PC-3 (cell line): ENCODE measurements at regions not wholly inside any gene's neighbourhood (a gene's known extent, or its start where the extent isn't known, plus 50 kb on each side); places are given as distances from the start of the nearest gene placed in this dataset.

Experiments
- ATAC-seq: fragments of 200-7000 bp; cut with Tn5 transposase; 2 replicates; pipeline ENCODE4 v1.9.1; 2020; ENCODE audit warnings: mild to moderate bottlenecking, moderate library complexity
- BruUV-seq: library from RNA; stranded (reverse); fragments of 400-500 nt; replicated peaks from 2 replicates; lab custom pipeline; 2021; lab: Mats Ljungman, UMichigan
- CTCF ChIA-PET: fragments of 300-600 bp; sonication (Branson Sonifier 250); formaldehyde crosslinking; loops from one replicate; lab custom pipeline; 2022; ENCODE audit warnings: antibody characterized with exemption; lab: Charles Lee
- POLR2A ChIA-PET: fragments of 300-600 bp; sonication (Branson Sonifier 250); formaldehyde crosslinking; loops from one replicate; lab custom pipeline; 2022; ENCODE audit warnings: antibody characterized with exemption; ENCODE audit not compliant: unreplicated experiment; lab: Charles Lee
- DNase-seq: peaks from one replicate; pipeline ENCODE4 v3.0.0-alpha.2; 2015
- H2AFZ ChIP-seq: fragments of 300-600 bp; sonication (generic); 2 replicates; pipeline ENCODE4 v1.6.0; 2016; ENCODE audit warnings: antibody characterized with exemption, low read length
- H3F3A ChIP-seq: fragments of 300-600 bp; sonication (generic); one replicate; pipeline ENCODE4 v1.6.0; 2017; ENCODE audit warnings: antibody characterized with exemption, low read length, control low read depth, mild to moderate bottlenecking; ENCODE audit not compliant: unreplicated experiment
- H3K27ac ChIP-seq: fragments of 300-600 bp; sonication (generic); 2 replicates; pipeline ENCODE4 v1.5.1; 2016; ENCODE audit warnings: mild to moderate bottlenecking, low read length
- H3K27me3 ChIP-seq: fragments of 300-600 bp; sonication (generic); 2 replicates; pipeline ENCODE4 v1.6.1; 2016; ENCODE audit warnings: low read length, mixed read lengths
- H3K36me3 ChIP-seq: fragments of 300-600 bp; sonication (generic); 2 replicates; pipeline ENCODE4 v1.6.1; 2016; ENCODE audit warnings: low read depth, mixed run types, low read length, mixed read lengths
- H3K4me1 ChIP-seq: fragments of 300-600 bp; sonication (generic); 2 replicates; pipeline ENCODE4 v1.5.1; 2016; ENCODE audit warnings: low read length; ENCODE audit not compliant: insufficient read depth
- H3K4me2 ChIP-seq: fragments of 300-600 bp; sonication (generic); 2 replicates; pipeline ENCODE4 v1.6.0; 2016; ENCODE audit warnings: low read length
- H3K4me3 ChIP-seq: fragments of 300-600 bp; sonication (generic); 2 replicates; pipeline ENCODE4 v1.5.1; 2016; ENCODE audit warnings: mild to moderate bottlenecking, low read length, mixed read lengths
- H3K79me2 ChIP-seq: fragments of 300-600 bp; sonication (generic); 2 replicates; pipeline ENCODE4 v1.6.1; 2017; ENCODE audit warnings: low read length, mixed read lengths
- H3K9ac ChIP-seq: fragments of 300-600 bp; sonication (generic); 2 replicates; pipeline ENCODE4 v1.6.0; 2016; ENCODE audit warnings: mild to moderate bottlenecking, low read length
- H3K9me2 ChIP-seq: fragments of 300-600 bp; sonication (generic); replicated peaks from 2 replicates; pipeline ENCODE4 v1.6.1; 2016; ENCODE audit warnings: mixed run types, low read length, mixed read lengths
- H3K9me3 ChIP-seq: fragments of 300-600 bp; sonication (generic); 2 replicates; pipeline ENCODE4 v1.6.1; 2016; ENCODE audit warnings: low read length, mixed read lengths
- H4K20me1 ChIP-seq: fragments of 300-600 bp; sonication (generic); 2 replicates; pipeline ENCODE4 v1.6.1; 2016; ENCODE audit warnings: low read length, mixed read lengths
- EZH2 ChIP-seq: fragments of 300-600 bp; sonication (generic); IDR thresholded peaks from one replicate; pipeline ENCODE4 v1.6.1; 2017; ENCODE audit warnings: antibody characterized with exemption, mild to moderate bottlenecking, low read length; ENCODE audit not compliant: unreplicated experiment
- EZH2phosphoT487 ChIP-seq: fragments of 300-600 bp; sonication (generic); IDR thresholded peaks from 2 replicates; pipeline ENCODE4 v1.6.1; 2018; ENCODE audit warnings: mild to moderate bottlenecking, antibody characterized with exemption, low read length, borderline replicate concordance
- intact Hi-C: fragments of 100-400 bp; cut with micrococcal nuclease; formaldehyde crosslinking; loops from 2 replicates; pipeline ENCODE4 v1.9.0; 2023
- TF ChIP-seq, protein P1 (sequence below): fragments of 300-600 bp; sonication (generic); conservative IDR thresholded peaks from 2 replicates; pipeline ENCODE4 v1.5.1; 2017; ENCODE audit warnings: antibody characterized with exemption, low read depth, mild to moderate bottlenecking, low read length

DNA sequence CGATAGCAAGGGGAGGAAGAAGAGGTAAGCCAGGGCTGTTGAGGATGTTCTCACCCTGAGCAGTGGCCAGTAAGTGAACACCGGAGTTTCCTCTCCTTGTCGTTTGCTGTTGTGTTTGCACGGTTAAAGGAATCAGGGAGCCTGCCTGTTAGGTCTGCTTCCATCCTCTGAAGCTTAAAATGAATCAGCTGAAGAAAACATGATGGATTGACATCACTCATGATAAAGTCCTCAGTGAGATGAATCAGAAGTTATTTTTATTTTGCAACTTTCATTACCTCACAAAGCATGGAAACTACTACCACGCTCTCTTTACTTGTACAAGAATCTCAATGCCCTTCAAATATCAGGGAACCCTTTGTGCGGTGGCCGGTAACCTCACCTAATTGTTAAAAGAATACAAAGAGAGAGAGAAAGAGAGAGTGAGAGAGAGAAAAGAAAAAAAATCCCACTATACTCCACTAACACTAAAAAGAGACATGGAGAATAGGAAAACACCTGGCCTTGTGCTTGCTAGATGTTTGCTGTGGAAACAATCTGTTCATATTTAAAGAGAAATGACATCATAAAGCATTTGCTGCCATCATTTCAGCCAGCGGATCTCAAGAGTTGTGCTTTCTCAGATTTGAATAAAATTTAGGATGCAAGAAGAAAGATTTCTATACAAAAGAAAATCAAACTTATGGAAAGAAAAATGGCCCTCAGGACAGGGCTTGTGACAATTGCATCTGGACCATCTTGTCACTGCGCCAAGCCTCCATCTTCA, 441.6 kb upstream of the SALL1 start:
- DNase-seq = no peak
- Histone ChIP-seq H3K4me3 (no peak overlapping the region), H3K27ac (no peak overlapping the region), H3K9me3 (no peaks in the 10 kb centered on the region), H3K79me2 (no peaks in the 10 kb centered on the region), H3K9ac (no peak overlapping the region), H3K9me2 (no peaks in the 10 kb centered on the region), H3K4me1 (no peaks in the 10 kb centered on the region), H4K20me1 (no peaks in the 10 kb centered on the region), H3F3A (no peaks in the 10 kb centered on the region), H2AFZ (no peak overlapping the region), H3K36me3 (no peaks in the 10 kb centered on the region), H3K4me2 (no peak overlapping the region), H3K27me3 (no peaks in the 10 kb centered on the region)
- TF ChIP-seq, protein P1, sequence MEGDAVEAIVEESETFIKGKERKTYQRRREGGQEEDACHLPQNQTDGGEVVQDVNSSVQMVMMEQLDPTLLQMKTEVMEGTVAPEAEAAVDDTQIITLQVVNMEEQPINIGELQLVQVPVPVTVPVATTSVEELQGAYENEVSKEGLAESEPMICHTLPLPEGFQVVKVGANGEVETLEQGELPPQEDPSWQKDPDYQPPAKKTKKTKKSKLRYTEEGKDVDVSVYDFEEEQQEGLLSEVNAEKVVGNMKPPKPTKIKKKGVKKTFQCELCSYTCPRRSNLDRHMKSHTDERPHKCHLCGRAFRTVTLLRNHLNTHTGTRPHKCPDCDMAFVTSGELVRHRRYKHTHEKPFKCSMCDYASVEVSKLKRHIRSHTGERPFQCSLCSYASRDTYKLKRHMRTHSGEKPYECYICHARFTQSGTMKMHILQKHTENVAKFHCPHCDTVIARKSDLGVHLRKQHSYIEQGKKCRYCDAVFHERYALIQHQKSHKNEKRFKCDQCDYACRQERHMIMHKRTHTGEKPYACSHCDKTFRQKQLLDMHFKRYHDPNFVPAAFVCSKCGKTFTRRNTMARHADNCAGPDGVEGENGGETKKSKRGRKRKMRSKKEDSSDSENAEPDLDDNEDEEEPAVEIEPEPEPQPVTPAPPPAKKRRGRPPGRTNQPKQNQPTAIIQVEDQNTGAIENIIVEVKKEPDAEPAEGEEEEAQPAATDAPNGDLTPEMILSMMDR = no peak
- TF ChIP-seq EZH2 = no peak
- no peak for TF ChIP-seq EZH2phosphoT487
- BruUV-seq = no TSS peak
- no peak for ATAC-seq
- ChIA-PET CTCF (no interaction called here), POLR2A (no interaction called here)
- intact Hi-C loops = no loop called here

DNA sequence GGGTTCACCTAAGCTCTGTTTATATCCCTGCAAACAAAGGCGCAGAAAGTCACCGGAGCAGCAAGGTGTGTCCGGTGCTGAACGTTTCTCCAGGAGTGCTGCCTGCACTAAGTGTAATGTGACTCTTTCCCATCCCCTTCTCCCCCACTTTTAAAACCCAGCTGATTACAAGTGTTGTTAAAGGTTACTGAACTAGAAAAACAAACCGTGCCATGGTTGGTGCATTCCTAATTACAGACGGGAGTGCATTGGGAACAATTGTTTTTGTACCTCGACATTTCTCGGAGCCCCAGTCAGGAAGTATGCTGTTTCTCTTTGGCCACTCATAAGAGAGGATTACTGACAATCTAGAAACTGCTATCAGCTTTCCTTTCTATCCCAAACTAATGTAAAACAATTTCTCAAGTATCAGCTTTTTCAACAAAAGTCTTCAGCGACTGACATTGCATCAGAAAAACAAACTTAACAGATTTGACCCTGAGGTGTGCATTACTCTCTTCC, 441.0 kb upstream of the SALL1 start:
- BruUV-seq = no TSS peak
- ATAC-seq = no peak

More for the DNA sequence above, 441.0 kb upstream of the SALL1 start:
- no peak overlapping the region for H3K9ac ChIP-seq
- H3K27me3 ChIP-seq = no peaks in the 10 kb centered on the region
- intact Hi-C loops = no loop called here
- ChIA-PET CTCF (no interaction called here), POLR2A (no interaction called here)
- H4K20me1 ChIP-seq = no peaks in the 10 kb centered on the region
- H3K9me2 ChIP-seq = no peaks in the 10 kb centered on the region
- H3F3A ChIP-seq = no peaks in the 10 kb centered on the region
- H3K79me2 ChIP-seq = no peaks in the 10 kb centered on the region
- no peak for TF ChIP-seq EZH2
- TF ChIP-seq, protein P1 = no peak
- TF ChIP-seq EZH2phosphoT487 = no peak
- H3K9me3 ChIP-seq = no peaks in the 10 kb centered on the region
- H3K4me2 ChIP-seq = no peak overlapping the region
- H3K4me3 ChIP-seq = no peak overlapping the region
- no peaks in the 10 kb centered on the region for H3K36me3 ChIP-seq
- H3K27ac ChIP-seq = no peak overlapping the region
- H2AFZ ChIP-seq = no peak overlapping the region
- no peaks in the 10 kb centered on the region for H3K4me1 ChIP-seq
- DNase-seq = no peak
